Jurkat, Clone E6-1 (cell line): ENCODE measurements at regions not wholly inside any gene's neighbourhood (a gene's known extent, or its start where the extent isn't known, plus 50 kb on each side); places are given as distances from the start of the nearest gene placed in this dataset.
"Not testable (repeated sequence)": the region's sequence is repeated elsewhere in the genome, so short reads cannot be mapped to it uniquely, and the experiment has no call there.

Experiments used
- DNase-seq: peaks from one replicate; pipeline ENCODE4 v3.0.0-alpha.2; 2011; ENCODE audit warnings: low read depth, low spot score
- H3K4me3 ChIP-seq: 2 replicates; pipeline ENCODE4 v1.5.1; 2011; ENCODE audit warnings: mild to moderate bottlenecking, low read length, control low read depth, moderate library complexity

- H3K4me3 ChIP-seq = no peak overlapping the region
- DNase-seq = no peak
These were observed 99.6 kb upstream of the USP24 start for GRCh38 chr1:55314740-55315139.

- no peak overlapping the region for H3K4me3 ChIP-seq
- DNase-seq = no peak
These were observed 98.7 kb upstream of the USP24 start for GRCh38 chr1:55313903-55314302.

GRCh38 chr1:55311979-55312378 is 96.8 kb upstream of the USP24 start:
- no peak overlapping the region for H3K4me3 ChIP-seq
- no peak for DNase-seq

- H3K4me3 ChIP-seq = no peak overlapping the region
- DNase-seq = no peak
These were observed 96.0 kb upstream of the USP24 start for GRCh38 chr1:55311057-55311641.

GRCh38 chr1:55310505-55310971 is 95.4 kb upstream of the USP24 start:
- no peak overlapping the region for H3K4me3 ChIP-seq
- no peak for DNase-seq

- no peak for DNase-seq
- no peak overlapping the region for H3K4me3 ChIP-seq
These were observed 94.8 kb upstream of the USP24 start for GRCh38 chr1:55309786-55310504.

- no peak for DNase-seq
- H3K4me3 ChIP-seq = no peak overlapping the region
These were observed 93.9 kb upstream of the USP24 start for GRCh38 chr1:55309053-55309452.

- H3K4me3 ChIP-seq = no peak overlapping the region
- no peak for DNase-seq
These were observed 90.6 kb upstream of the USP24 start for GRCh38 chr1:55305735-55306134.

- H3K4me3 ChIP-seq = no peak overlapping the region
- no peak for DNase-seq
These were observed 89.1 kb upstream of the USP24 start for GRCh38 chr1:55304229-55304740.

- DNase-seq = no peak
- H3K4me3 ChIP-seq = no peak overlapping the region
These were observed 87.8 kb upstream of the USP24 start for GRCh38 chr1:55302972-55303371.

GRCh38 chr1:55301912-55302311 is 86.7 kb upstream of the USP24 start:
- no peak for DNase-seq
- H3K4me3 ChIP-seq = no peak overlapping the region

- no peak for DNase-seq
- no peak overlapping the region for H3K4me3 ChIP-seq
These were observed 85.8 kb upstream of the USP24 start for GRCh38 chr1:55300975-55301374.

GRCh38 chr1:55298167-55298894 is 83.2 kb upstream of the USP24 start:
- DNase-seq = no peak
- no peak overlapping the region for H3K4me3 ChIP-seq

GRCh38 chr1:55296247-55296646 is 81.1 kb upstream of the USP24 start:
- not testable (repeated sequence) for DNase-seq, H3K4me3 ChIP-seq

GRCh38 chr1:55289614-55290013 is 74.5 kb upstream of the USP24 start:
- DNase-seq = no peak
- H3K4me3 ChIP-seq = no peak overlapping the region

GRCh38 chr1:55289042-55289441 is 73.9 kb upstream of the USP24 start:
- no peak for DNase-seq
- H3K4me3 ChIP-seq = no peak overlapping the region

- no peak overlapping the region for H3K4me3 ChIP-seq
- no peak for DNase-seq
These were observed 73.1 kb upstream of the USP24 start for GRCh38 chr1:55288245-55288644.

- H3K4me3 ChIP-seq = no peak overlapping the region
- no peak for DNase-seq
These were observed 72.6 kb upstream of the USP24 start for GRCh38 chr1:55287723-55288122.

GRCh38 chr1:55286856-55287602 is 71.9 kb upstream of the USP24 start:
- H3K4me3 ChIP-seq = no peak overlapping the region
- DNase-seq = no peak
